ENCODE measurements at regions not wholly inside any gene's neighbourhood (a gene's known extent, or its start where the extent isn't known, plus 50 kb on each side); places are given as distances from the start of the nearest gene placed in this dataset.

GRCh38 chr7:25950488-25951413 is 201.2 kb upstream of the NFE2L3 start:
- in situ Hi-C loops (cut with MboI; ENCODE audit: low sequenced_read_pairs), result no loop called here

GRCh38 chr7:25951414-25952260 is 200.4 kb upstream of the NFE2L3 start:
- in situ Hi-C loops (cut with MboI; ENCODE audit: low sequenced_read_pairs), result no loop called here

GRCh38 chr7:25952261-25953057 is 199.5 kb upstream of the NFE2L3 start:
- in situ Hi-C loops (cut with MboI; ENCODE audit: low sequenced_read_pairs), result no loop called here

- in situ Hi-C loops (cut with MboI; ENCODE audit: low sequenced_read_pairs), result no loop called here
Observed at GRCh38 chr7:25953859-25954258, 198.1 kb upstream of the NFE2L3 start.

- in situ Hi-C loops (cut with MboI; ENCODE audit: low sequenced_read_pairs), result no loop called here
Observed at GRCh38 chr7:25954395-25954794, 197.6 kb upstream of the NFE2L3 start.

- in situ Hi-C loops (cut with MboI; ENCODE audit: low sequenced_read_pairs), result no loop called here
Observed at GRCh38 chr7:25959168-25959734, 192.7 kb upstream of the NFE2L3 start.

- in situ Hi-C loops (cut with MboI; ENCODE audit: low sequenced_read_pairs), result no loop called here
Observed at GRCh38 chr7:25963733-25964132, 188.3 kb upstream of the NFE2L3 start.

- in situ Hi-C loops (cut with MboI; ENCODE audit: low sequenced_read_pairs), result no loop called here
Observed at GRCh38 chr7:25964483-25964991, 187.5 kb upstream of the NFE2L3 start.

GRCh38 chr7:25965405-25966123 is 186.4 kb upstream of the NFE2L3 start:
- in situ Hi-C loops (cut with MboI; ENCODE audit: low sequenced_read_pairs), result no loop called here

- in situ Hi-C loops (cut with MboI; ENCODE audit: low sequenced_read_pairs), result no loop called here
Observed at GRCh38 chr7:25966469-25966868, 185.5 kb upstream of the NFE2L3 start.

- in situ Hi-C loops (cut with MboI; ENCODE audit: low sequenced_read_pairs), result no loop called here
Observed at GRCh38 chr7:25967278-25968204, 184.5 kb upstream of the NFE2L3 start.

- in situ Hi-C loops (cut with MboI; ENCODE audit: low sequenced_read_pairs), result no loop called here
Observed at GRCh38 chr7:25968205-25968993, 183.6 kb upstream of the NFE2L3 start.

- in situ Hi-C loops (cut with MboI; ENCODE audit: low sequenced_read_pairs), result no loop called here
Observed at GRCh38 chr7:25970356-25970755, 181.6 kb upstream of the NFE2L3 start.

GRCh38 chr7:25970911-25971310 is 181.1 kb upstream of the NFE2L3 start:
- in situ Hi-C loops (cut with MboI; ENCODE audit: low sequenced_read_pairs), result no loop called here

GRCh38 chr7:25976630-25977029 is 175.4 kb upstream of the NFE2L3 start:
- in situ Hi-C loops (cut with MboI; ENCODE audit: low sequenced_read_pairs), result no loop called here

GRCh38 chr7:25978466-25978865 is 173.5 kb upstream of the NFE2L3 start:
- in situ Hi-C loops (cut with MboI; ENCODE audit: low sequenced_read_pairs), result no loop called here

- in situ Hi-C loops (cut with MboI; ENCODE audit: low sequenced_read_pairs), result no loop called here
Observed at GRCh38 chr7:25979605-25980004, 172.4 kb upstream of the NFE2L3 start.

GRCh38 chr7:25982684-25983083 is 169.3 kb upstream of the NFE2L3 start:
- in situ Hi-C loops (cut with MboI; ENCODE audit: low sequenced_read_pairs), result no loop called here

Data from HL-60/S4 treated with retinoic acid at 250 ng/mL for 4 days and 3 days (cell line).